AG09309 (cell line): ENCODE measurements at regions not wholly inside any gene's neighbourhood (a gene's known extent, or its start where the extent isn't known, plus 50 kb on each side); places are given as distances from the start of the nearest gene placed in this dataset.
"Not testable (repeated sequence)": the region's sequence is repeated elsewhere in the genome, so short reads cannot be mapped to it uniquely, and the experiment has no call there.

Source experiments
- DNase-seq: peaks from one replicate; pipeline ENCODE4 v3.0.0-alpha.2; 2010; ENCODE audit warnings: low read depth
- H3K4me3 ChIP-seq: 2 replicates; pipeline ENCODE4 v1.5.1; 2011; ENCODE audit warnings: mild to moderate bottlenecking, low read depth, low read length, moderate library complexity; ENCODE audit not compliant: control insufficient read depth
- TF ChIP-seq, protein P1 (sequence below): IDR thresholded peaks from 2 replicates; pipeline ENCODE4 v1.5.1; 2011; ENCODE audit warnings: mild to moderate bottlenecking, low read depth, low read length, inconsistent platforms; ENCODE audit not compliant: insufficient read depth, control insufficient read depth; ENCODE audit errors: missing control alignments

DNA sequence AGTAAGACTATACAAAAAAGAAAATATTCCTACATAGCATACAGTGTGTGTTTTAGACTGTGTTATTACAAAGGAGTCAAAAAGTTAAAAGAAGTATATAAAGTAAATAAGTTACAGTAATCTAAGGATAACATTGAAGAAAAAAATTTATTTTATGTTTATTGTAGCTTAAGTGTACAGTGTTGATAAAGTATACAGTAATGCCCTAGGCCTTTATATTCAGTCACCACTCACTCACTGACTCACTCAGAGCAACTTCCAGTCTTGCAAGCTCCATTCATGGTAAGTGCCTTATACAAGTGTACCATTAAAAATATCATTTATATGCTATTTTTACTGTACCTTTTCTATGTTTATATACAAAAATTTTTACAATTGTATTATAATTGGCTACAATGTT is 220.1 kb downstream of the BCHE start:
- DNase-seq = no peak
- TF ChIP-seq, protein P1, sequence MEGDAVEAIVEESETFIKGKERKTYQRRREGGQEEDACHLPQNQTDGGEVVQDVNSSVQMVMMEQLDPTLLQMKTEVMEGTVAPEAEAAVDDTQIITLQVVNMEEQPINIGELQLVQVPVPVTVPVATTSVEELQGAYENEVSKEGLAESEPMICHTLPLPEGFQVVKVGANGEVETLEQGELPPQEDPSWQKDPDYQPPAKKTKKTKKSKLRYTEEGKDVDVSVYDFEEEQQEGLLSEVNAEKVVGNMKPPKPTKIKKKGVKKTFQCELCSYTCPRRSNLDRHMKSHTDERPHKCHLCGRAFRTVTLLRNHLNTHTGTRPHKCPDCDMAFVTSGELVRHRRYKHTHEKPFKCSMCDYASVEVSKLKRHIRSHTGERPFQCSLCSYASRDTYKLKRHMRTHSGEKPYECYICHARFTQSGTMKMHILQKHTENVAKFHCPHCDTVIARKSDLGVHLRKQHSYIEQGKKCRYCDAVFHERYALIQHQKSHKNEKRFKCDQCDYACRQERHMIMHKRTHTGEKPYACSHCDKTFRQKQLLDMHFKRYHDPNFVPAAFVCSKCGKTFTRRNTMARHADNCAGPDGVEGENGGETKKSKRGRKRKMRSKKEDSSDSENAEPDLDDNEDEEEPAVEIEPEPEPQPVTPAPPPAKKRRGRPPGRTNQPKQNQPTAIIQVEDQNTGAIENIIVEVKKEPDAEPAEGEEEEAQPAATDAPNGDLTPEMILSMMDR = no peak
- no peak overlapping the region for H3K4me3 ChIP-seq

DNA sequence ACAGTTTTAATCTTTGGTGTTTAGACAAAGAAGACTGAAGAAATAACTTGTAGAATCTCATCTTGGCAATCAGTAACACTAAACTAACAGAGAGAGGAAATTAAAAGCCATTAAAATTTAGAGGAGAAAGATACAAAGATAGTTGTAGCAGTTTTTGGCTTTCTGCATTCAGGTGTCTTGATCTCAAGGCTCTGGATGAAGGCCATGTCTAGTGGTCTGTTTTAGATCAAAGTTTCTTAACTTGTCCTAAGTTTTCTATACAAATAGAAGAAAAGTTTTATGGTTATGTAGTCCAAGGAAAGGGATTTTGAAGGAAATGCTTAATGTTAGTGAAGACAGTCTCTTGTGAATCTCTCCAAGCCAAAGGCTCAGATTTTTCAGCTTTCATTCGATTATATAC is 222.9 kb downstream of the BCHE start:
- TF ChIP-seq, protein P1 = no peak
- DNase-seq = no peak
- H3K4me3 ChIP-seq = no peak overlapping the region

DNA sequence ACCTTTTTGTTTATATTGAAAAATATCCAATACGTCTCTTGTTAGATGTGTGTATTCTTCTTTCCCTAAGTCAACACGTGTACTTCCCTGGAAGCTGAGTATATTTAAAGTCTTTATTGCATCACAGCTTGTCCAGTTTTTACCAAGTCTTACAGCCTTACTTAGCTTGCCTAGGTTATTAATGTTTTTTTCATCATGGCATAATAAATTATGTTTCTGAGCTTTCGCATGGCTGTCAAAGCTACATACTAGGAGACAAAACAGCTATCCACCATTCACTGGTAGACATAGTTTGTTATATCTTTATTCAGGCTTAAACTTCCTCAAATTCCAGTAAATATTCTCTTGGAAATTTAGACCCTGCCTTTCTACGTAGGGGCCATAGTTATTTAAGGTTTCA is 224.2 kb downstream of the BCHE start:
- TF ChIP-seq, protein P1 = no peak
- DNase-seq = no peak
- H3K4me3 ChIP-seq = no peak overlapping the region

DNA sequence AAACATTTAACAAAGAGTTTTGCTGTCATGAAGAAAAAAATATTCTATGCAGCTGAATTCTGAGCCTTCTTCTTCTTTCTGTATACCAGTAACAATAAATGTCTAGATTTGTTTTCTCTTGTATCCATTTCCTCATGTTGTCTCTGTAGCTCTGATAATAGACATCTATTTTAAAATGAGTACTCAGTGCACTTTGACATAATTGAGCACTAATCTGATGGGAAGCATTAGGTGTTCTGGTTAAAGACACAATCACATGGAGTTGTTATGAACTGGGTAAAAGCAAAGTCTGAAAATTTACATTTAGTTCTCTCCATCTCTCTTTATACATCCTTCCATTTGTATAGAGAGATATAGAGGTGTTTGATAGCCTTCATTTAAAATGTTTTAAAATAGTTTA is 230.0 kb downstream of the BCHE start:
- no peak overlapping the region for H3K4me3 ChIP-seq
- TF ChIP-seq, protein P1 = no peak
- DNase-seq = no peak

DNA sequence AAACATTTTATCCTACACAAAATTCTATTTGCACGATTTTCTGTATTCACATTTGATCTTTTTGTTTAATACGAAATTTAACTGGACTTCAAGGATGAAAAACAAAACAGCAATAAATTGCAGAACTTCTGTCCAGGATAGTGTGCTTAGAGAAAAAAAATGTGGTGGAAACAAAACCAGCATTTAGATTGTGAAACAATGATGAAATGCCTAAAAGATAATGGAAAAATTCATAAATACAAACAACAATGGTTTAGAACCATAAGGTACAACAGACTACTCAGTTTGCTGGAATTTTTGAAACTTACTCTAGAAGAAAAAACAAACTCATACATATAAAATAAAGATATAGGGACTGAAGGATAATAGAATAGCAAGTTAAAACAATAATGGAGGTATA is 234.0 kb downstream of the BCHE start:
- H3K4me3 ChIP-seq = no peak overlapping the region
- TF ChIP-seq, protein P1 = no peak
- DNase-seq = no peak

DNA sequence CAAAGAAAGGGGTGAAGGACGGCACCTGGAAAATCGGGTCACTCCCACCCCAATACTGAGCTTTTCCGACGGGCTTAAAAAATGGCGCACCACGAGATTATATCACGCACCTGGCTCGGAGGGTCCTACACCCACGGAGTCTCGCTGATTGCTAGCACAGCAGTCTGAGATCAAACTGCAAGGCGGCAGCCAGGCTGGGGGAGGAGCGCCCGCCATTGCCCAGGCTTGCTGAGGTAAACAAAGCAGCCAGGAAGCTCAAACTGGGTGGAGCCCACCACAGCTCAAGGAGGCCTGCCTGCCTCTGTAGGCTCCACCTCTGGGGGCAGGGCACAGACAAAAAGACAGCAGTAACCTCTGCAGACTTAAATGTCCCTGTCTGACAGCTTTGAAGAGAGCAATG is 264.7 kb downstream of the BCHE start:
- not testable (repeated sequence) for DNase-seq, H3K4me3 ChIP-seq

DNA sequence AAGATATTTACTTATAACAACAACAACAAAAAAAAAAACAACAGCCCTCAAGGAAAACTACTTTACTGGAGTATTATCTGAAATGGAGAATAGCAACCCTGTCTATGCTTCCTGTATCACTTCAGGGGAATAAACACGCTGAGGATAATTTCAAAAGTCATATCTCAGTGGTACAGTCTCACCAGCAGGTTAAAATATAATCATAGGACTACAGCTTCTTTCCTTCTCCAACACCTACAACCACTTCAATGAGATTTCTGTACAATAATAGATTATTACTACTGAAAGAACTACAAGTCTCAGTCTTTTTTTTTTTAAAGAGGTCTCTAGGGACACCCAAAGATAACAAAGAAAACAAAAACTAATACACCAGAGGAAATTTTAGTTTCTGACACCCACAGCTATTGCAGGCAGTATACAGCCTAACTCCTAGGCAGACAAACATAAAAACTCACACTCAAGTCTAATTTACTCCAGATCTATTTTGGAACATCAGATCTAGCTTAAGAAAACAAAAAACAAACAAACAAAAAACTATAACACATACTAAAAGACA is 268.2 kb downstream of the BCHE start:
- TF ChIP-seq, protein P1 = no peak
- DNase-seq = no peak
- no peak overlapping the region for H3K4me3 ChIP-seq
